Activated CD8-positive, alpha-beta memory T cell treated with anti-CD3 and anti-CD28 coated beads, Interleukin-2, amount 10 ng/mL, durations not matched to agents 7 days and 5 days (primary cell): ENCODE measurements at regions not wholly inside any gene's neighbourhood (a gene's known extent, or its start where the extent isn't known, plus 50 kb on each side); places are given as distances from the start of the nearest gene placed in this dataset.

ENCODE experiments used
- ATAC-seq: fragments of 150-1000 bp; cut with Tn5 transposase; one replicate; pipeline ENCODE4 v1.10.0; 2021; ENCODE audit warnings: moderate library complexity
- CTCF ChIA-PET: fragments of 350-600 bp; sonication (Branson Sonifier 250); formaldehyde crosslinking; loops from one replicate; lab custom pipeline; 2021; ENCODE audit warnings: antibody characterized with exemption; lab: Charles Lee
- DNase-seq: peaks from one replicate; pipeline ENCODE4 v3.0.0-alpha.2; 2020
- H3K27ac Mint-ChIP-seq: one replicate; pipeline ENCODE4 v1.8.0; 2021; ENCODE audit warnings: mild to moderate bottlenecking, mixed read lengths
- H3K27me3 Mint-ChIP-seq: one replicate; pipeline ENCODE4 v1.8.0; 2021; ENCODE audit warnings: mixed read lengths
- H3K36me3 Mint-ChIP-seq: one replicate; pipeline ENCODE4 v1.8.0; 2021; ENCODE audit warnings: mild to moderate bottlenecking, mixed read lengths
- H3K4me1 Mint-ChIP-seq: one replicate; pipeline ENCODE4 v1.8.0; 2021; ENCODE audit warnings: mixed read lengths
- H3K4me3 Mint-ChIP-seq: one replicate; pipeline ENCODE4 v1.8.0; 2021; ENCODE audit warnings: mild to moderate bottlenecking, moderate library complexity, mixed read lengths
- H3K9me3 Mint-ChIP-seq: one replicate; pipeline ENCODE4 v1.8.0; 2022; ENCODE audit warnings: low read depth, mixed read lengths

GRCh38 chr12:118850244-118850825, 131.0 kb upstream of the SRRM4 start:
- Mint-ChIP-seq H3K4me3 (no peak overlapping the region), H3K36me3 (no peaks in the 10 kb centered on the region), H3K27me3 (no peaks in the 10 kb centered on the region), H3K9me3 (peaks cover 2% of the 10 kb centered on the region), H3K4me1 (no peaks in the 10 kb centered on the region), H3K27ac (no peak overlapping the region)
- DNase-seq (no peak), ATAC-seq (no peak)
- CTCF ChIA-PET, result no interaction called here

- H3K4me1 Mint-ChIP-seq, result no peaks in the 10 kb centered on the region
- DNase-seq (no peak), ATAC-seq (no peak)
- no peak overlapping the region for H3K4me3 Mint-ChIP-seq
- H3K36me3 Mint-ChIP-seq, result no peaks in the 10 kb centered on the region
- H3K27ac Mint-ChIP-seq, result no peak overlapping the region
- H3K9me3 Mint-ChIP-seq, result peaks cover 2% of the 10 kb centered on the region
- CTCF ChIA-PET, result no interaction called here
- H3K27me3 Mint-ChIP-seq, result no peaks in the 10 kb centered on the region
These were observed 129.4 kb upstream of the SRRM4 start for GRCh38 chr12:118851891-118852290.

- ATAC-seq (no peak), DNase-seq (no peak)
- no peak overlapping the region for H3K27ac Mint-ChIP-seq
- no peaks in the 10 kb centered on the region for H3K36me3 Mint-ChIP-seq
- no peaks in the 10 kb centered on the region for H3K4me1 Mint-ChIP-seq
- CTCF ChIA-PET, result no interaction called here
- peaks cover 2% of the 10 kb centered on the region for H3K9me3 Mint-ChIP-seq
- H3K27me3 Mint-ChIP-seq, result no peaks in the 10 kb centered on the region
- H3K4me3 Mint-ChIP-seq, result no peak overlapping the region
These were observed 127.7 kb upstream of the SRRM4 start for GRCh38 chr12:118853634-118854033.

- no peak for ATAC-seq
- H3K4me1 Mint-ChIP-seq, result no peaks in the 10 kb centered on the region
- H3K9me3 Mint-ChIP-seq, result no peaks in the 10 kb centered on the region
These were observed 125.5 kb upstream of the SRRM4 start for GRCh38 chr12:118855858-118856257.

GRCh38 chr12:118866346-118866745, 115.0 kb upstream of the SRRM4 start:
- Mint-ChIP-seq H3K27ac (no peak overlapping the region), H3K27me3 (no peaks in the 10 kb centered on the region), H3K4me1 (no peaks in the 10 kb centered on the region), H3K4me3 (no peak overlapping the region), H3K9me3 (no peaks in the 10 kb centered on the region), H3K36me3 (no peaks in the 10 kb centered on the region)
- ATAC-seq, result no peak
- CTCF ChIA-PET, result no interaction called here
- DNase-seq, result no peak

More at GRCh38 chr12:118855858-118856257, 125.5 kb upstream of the SRRM4 start:
- Mint-ChIP-seq H3K36me3 (no peaks in the 10 kb centered on the region), H3K27ac (no peak overlapping the region), H3K4me3 (no peak overlapping the region), H3K27me3 (no peaks in the 10 kb centered on the region)
- no peak for DNase-seq
- CTCF ChIA-PET, result no interaction called here

GRCh38 chr12:118870551-118870950, 110.8 kb upstream of the SRRM4 start:
- DNase-seq (no peak), ATAC-seq (no peak)
- H3K9me3 Mint-ChIP-seq, result no peaks in the 10 kb centered on the region
- no peak overlapping the region for H3K4me3 Mint-ChIP-seq
- CTCF ChIA-PET, result no interaction called here
- H3K4me1 Mint-ChIP-seq, result no peaks in the 10 kb centered on the region
- no peaks in the 10 kb centered on the region for H3K27me3 Mint-ChIP-seq
- H3K36me3 Mint-ChIP-seq, result no peaks in the 10 kb centered on the region
- no peak overlapping the region for H3K27ac Mint-ChIP-seq

- Mint-ChIP-seq H3K27ac (no peak overlapping the region), H3K36me3 (no peaks in the 10 kb centered on the region), H3K27me3 (no peaks in the 10 kb centered on the region), H3K4me3 (no peak overlapping the region), H3K9me3 (no peaks in the 10 kb centered on the region), H3K4me1 (no peaks in the 10 kb centered on the region)
- DNase-seq, result no peak
- ATAC-seq, result no peak
- CTCF ChIA-PET, result no interaction called here
These were observed 106.4 kb upstream of the SRRM4 start for GRCh38 chr12:118874698-118875548.

- Mint-ChIP-seq H3K9me3 (peaks cover 3% of the 10 kb centered on the region), H3K36me3 (no peaks in the 10 kb centered on the region), H3K27ac (no peak overlapping the region), H3K4me1 (no peaks in the 10 kb centered on the region), H3K27me3 (no peaks in the 10 kb centered on the region), H3K4me3 (no peak overlapping the region)
- CTCF ChIA-PET, result no interaction called here
- ATAC-seq, result no peak
- no peak for DNase-seq
These were observed 100.4 kb upstream of the SRRM4 start for GRCh38 chr12:118880720-118881493.

- no peak for DNase-seq
- H3K36me3 Mint-ChIP-seq, result no peaks in the 10 kb centered on the region
- no peaks in the 10 kb centered on the region for H3K4me1 Mint-ChIP-seq
- CTCF ChIA-PET, result no interaction called here
- peaks cover 3% of the 10 kb centered on the region for H3K9me3 Mint-ChIP-seq
- no peak overlapping the region for H3K27ac Mint-ChIP-seq
- H3K4me3 Mint-ChIP-seq, result no peak overlapping the region
- no peak for ATAC-seq
- no peaks in the 10 kb centered on the region for H3K27me3 Mint-ChIP-seq
These were observed 97.1 kb upstream of the SRRM4 start for GRCh38 chr12:118884226-118884625.

GRCh38 chr12:118900993-118901392, 80.3 kb upstream of the SRRM4 start:
- Mint-ChIP-seq H3K4me1 (no peaks in the 10 kb centered on the region), H3K36me3 (no peaks in the 10 kb centered on the region), H3K27ac (no peak overlapping the region), H3K27me3 (no peaks in the 10 kb centered on the region), H3K9me3 (peaks cover 5% of the 10 kb centered on the region), H3K4me3 (no peak overlapping the region)
- CTCF ChIA-PET, result interaction anchor here (1.0 kb wide), 1 partner anchor 10 kb away, joined by 3 read pairs; no protein-coding TSS in a partner anchor
- DNase-seq (no peak), ATAC-seq (no peak)

GRCh38 chr12:118908811-118909210, 72.5 kb upstream of the SRRM4 start:
- CTCF ChIA-PET, result no interaction called here
- Mint-ChIP-seq H3K27me3 (no peaks in the 10 kb centered on the region), H3K36me3 (no peaks in the 10 kb centered on the region), H3K4me3 (no peak overlapping the region), H3K27ac (no peak overlapping the region), H3K4me1 (no peaks in the 10 kb centered on the region), H3K9me3 (peaks cover 2% of the 10 kb centered on the region)
- DNase-seq (no peak), ATAC-seq (no peak)

GRCh38 chr12:118912697-118913270, 68.6 kb upstream of the SRRM4 start:
- Mint-ChIP-seq H3K27me3 (no peaks in the 10 kb centered on the region), H3K27ac (no peak overlapping the region)
- CTCF ChIA-PET, result no interaction called here

GRCh38 chr12:118921761-118922160, 59.6 kb upstream of the SRRM4 start:
- Mint-ChIP-seq H3K27ac (no peak overlapping the region), H3K27me3 (no peaks in the 10 kb centered on the region), H3K36me3 (no peaks in the 10 kb centered on the region), H3K9me3 (no peaks in the 10 kb centered on the region), H3K4me3 (no peak overlapping the region), H3K4me1 (no peaks in the 10 kb centered on the region)
- DNase-seq (no peak), ATAC-seq (no peak)
- CTCF ChIA-PET, result no interaction called here

More at GRCh38 chr12:118912697-118913270, 68.6 kb upstream of the SRRM4 start:
- ATAC-seq (no peak), DNase-seq (no peak)
- H3K36me3 Mint-ChIP-seq, result no peaks in the 10 kb centered on the region
- H3K4me3 Mint-ChIP-seq, result no peak overlapping the region
- no peaks in the 10 kb centered on the region for H3K9me3 Mint-ChIP-seq
- H3K4me1 Mint-ChIP-seq, result no peaks in the 10 kb centered on the region
